NCI-H2227 treated with DMSO at 0.1 percent for 48 hours (cell line): ENCODE measurements at regions not wholly inside any gene's neighbourhood (a gene's known extent, or its start where the extent isn't known, plus 50 kb on each side); places are given as distances from the start of the nearest gene placed in this dataset.
"Not testable (repeated sequence)": the region's sequence is repeated elsewhere in the genome, so short reads cannot be mapped to it uniquely, and the experiment has no call there.

Experiments used
- DNase-seq: peaks from one replicate; lab custom pipeline; 2025; lab: John Stamatoyannopoulos, UW

- no peak for DNase-seq
Measured at GRCh38 chr5:81829242-81829641, 78.3 kb upstream of the SSBP2 start.

DNA sequence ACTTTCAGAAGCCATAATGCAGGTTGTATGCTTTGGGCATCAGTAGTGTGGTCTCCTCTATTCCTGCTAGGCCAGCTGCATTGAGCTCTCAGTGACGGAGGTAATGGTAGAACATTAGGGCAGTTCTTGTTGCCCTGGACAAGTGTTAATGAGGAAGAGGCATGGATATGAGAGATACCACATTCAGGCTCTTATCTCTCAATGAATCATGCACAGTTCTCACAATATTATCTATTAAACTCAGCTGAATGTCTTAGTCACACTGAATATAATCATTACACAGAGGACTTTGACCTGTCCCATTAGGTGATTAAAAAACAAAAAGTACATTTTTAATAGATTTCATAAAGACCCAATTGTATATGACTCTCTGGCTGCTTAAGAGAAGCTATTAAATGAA lies 76.6 kb upstream of the SSBP2 start:
- no peak for DNase-seq

GRCh38 chr5:81826128-81826527 lies 75.2 kb upstream of the SSBP2 start:
- no peak for DNase-seq

GRCh38 chr5:81825237-81825636 lies 74.3 kb upstream of the SSBP2 start:
- DNase-seq, result no peak

DNA sequence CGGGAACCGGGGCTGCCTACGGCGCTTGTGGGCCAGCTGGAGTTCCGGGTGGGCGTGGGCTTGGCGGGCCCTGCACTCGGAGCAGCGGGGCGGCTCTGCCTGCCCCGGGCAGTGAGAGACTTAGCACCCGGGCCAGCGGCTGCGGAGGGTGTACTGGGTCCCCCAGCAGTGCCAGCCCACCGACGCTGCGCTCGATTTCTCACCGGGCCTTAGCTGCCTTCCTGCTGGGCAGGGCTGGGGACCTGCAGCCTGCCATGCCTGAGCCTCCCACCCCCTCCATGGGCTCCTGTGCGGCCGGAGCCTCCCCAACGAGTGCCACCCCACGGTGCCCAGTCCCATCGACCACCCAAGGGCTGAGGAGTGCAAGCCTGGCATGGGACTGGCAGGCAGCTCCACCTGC lies 72.8 kb upstream of the SSBP2 start:
- not testable (repeated sequence) for DNase-seq

- DNase-seq, result no peak
Measured at GRCh38 chr5:81820863-81821262, 70.0 kb upstream of the SSBP2 start.

GRCh38 chr5:81820318-81820636 lies 69.4 kb upstream of the SSBP2 start:
- DNase-seq, result no peak

DNA sequence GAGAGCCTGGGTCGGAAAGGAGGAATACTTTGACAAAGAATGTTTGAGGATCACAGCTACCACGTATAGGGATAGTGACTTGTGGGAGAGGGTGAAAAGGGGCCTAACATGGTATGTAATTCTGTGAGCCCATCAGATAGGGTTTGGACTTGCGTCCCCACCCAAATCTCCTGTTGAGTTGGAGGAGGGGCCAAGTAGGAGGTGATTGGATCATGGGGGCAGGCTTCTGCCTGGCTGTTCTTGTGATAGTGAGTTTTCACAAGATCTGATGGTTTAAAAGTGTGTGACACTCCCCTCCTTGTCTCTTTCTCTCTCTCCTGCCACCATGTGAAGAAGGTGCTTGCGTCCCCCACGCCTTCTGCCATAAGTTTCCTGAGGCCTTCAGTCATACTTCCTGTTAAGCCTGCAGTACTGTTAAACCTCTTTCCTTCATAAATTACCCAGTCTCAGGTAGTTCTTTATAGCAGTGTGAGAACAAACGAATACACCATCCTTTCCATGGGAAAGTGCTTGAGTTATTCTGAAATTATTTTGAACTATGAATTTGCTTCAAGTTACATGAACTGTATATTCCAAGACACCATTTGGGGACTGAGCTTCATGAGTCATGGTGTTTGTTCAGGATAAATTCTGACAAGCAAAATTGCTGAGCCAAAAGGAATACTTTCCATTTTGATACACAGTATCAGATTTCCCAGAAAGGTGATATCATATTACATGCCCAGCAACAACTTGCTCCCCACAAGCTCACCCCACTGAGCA lies 68.8 kb upstream of the SSBP2 start:
- no peak for DNase-seq

DNA sequence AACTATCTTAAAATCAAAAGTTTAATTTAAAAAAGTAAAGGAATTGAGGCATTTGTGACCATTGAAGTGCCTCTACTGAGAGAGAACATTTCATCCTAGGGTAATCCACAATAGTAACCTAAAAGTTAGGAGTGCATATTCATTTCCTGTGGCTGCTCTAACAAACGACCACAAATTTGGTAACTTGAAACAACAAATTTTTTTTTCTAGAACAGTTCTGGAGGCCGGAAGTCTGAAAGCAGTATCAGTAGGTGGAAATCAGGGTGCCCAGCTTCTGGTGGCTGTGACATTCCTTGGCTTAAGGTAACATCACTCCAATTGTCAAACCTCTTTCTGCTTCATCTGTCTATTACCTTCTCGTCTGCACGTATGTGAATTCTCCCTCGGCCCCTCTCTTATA lies 67.1 kb upstream of the SSBP2 start:
- DNase-seq, result no peak

- no peak for DNase-seq
Measured at GRCh38 chr5:81817086-81817485, 66.2 kb upstream of the SSBP2 start.

GRCh38 chr5:81815321-81815720 lies 64.4 kb upstream of the SSBP2 start:
- no peak for DNase-seq

- DNase-seq, result no peak
Measured at GRCh38 chr5:81808106-81808505, 57.2 kb upstream of the SSBP2 start.

DNA sequence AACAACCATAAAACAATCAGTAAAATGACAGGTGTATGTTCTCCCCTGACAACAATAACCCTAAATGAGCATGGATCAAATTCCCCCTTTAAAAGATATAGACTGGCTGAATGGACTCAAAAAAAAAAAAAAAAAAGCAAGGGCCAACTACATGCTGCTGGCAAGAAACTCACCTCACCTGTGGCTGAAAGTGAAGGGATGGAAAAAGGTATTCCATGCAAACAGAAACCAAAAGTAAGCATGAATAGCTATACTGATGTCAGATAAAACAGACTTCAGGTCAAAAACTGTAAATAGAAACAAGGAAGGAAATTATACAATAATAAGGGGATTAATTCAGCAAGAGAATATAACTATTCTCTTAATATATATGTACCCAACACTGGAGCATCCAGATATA lies 54.2 kb upstream of the SSBP2 start:
- DNase-seq, result no peak

GRCh38 chr5:81803812-81804211 lies 52.9 kb upstream of the SSBP2 start:
- DNase-seq, result no peak

DNA sequence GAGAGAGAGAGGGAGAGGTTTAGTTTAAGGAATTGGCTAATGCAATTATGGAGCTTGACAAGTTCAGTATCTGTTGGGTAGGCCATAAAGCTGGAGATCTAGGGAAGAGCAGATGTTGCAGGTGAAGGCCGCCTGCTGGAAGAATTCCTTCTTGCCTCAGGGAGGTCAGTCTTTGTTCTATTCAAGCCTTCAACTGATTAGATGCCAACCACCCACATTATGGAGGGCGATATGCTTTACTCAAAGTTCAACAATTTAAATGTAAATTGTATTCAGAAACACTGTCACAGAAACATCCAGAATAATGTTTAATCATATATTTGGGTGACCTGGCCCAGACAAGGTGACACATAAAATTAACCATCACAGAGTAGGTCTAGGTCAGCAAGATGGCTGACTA lies 51.7 kb upstream of the SSBP2 start:
- no peak for DNase-seq

DNA sequence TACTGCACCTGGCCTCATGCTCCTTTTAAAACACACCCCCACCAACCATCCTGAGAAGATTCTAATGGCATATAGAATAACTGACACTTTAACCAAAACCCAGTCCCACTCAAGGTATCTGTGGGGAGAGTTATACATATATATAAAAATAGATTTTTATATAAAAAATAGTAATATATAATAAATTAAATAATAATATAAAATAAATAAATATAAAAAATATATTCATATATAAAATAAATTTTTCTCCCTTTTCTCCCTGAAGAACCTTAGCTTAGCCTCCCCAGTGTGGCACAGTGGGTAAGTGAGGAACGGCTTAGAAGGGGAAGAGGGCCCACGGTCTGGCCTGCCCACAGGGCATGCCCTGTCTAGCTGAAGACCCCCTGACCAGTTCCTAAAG lies 51.1 kb upstream of the SSBP2 start:
- DNase-seq, result no peak

GRCh38 chr5:81800797-81801196 lies 49.9 kb upstream of the SSBP2 start:
- no peak for DNase-seq
